DOHH2 (cell line): ENCODE measurements at regions not wholly inside any gene's neighbourhood (a gene's known extent, or its start where the extent isn't known, plus 50 kb on each side); places are given as distances from the start of the nearest gene placed in this dataset.

Experiments
- H3F3A ChIP-seq: fragments of 200-600 bp; sonication (generic), shearing (Covaris generic); 2 replicates; pipeline ENCODE4 v1.6.0; 2016; ENCODE audit warnings: antibody characterized with exemption, mild to moderate bottlenecking; ENCODE audit not compliant: control insufficient read depth, insufficient read depth
- H3K27ac ChIP-seq: fragments of 200-600 bp; sonication (generic); 2 replicates; pipeline ENCODE4 v1.5.1; 2014; ENCODE audit warnings: low read depth, mild to moderate bottlenecking, low read length, moderate library complexity
- H3K27me3 ChIP-seq: fragments of 200-600 bp; sonication (generic); 2 replicates; pipeline ENCODE4 v1.6.1; 2014; ENCODE audit warnings: mild to moderate bottlenecking, low read length, mixed read lengths; ENCODE audit not compliant: control insufficient read depth
- H3K36me3 ChIP-seq: fragments of 200-600 bp; sonication (generic); 2 replicates; pipeline ENCODE4 v1.6.1; 2014; ENCODE audit warnings: mild to moderate bottlenecking, low read length, moderate library complexity, mixed read lengths; ENCODE audit not compliant: control insufficient read depth
- H3K4me1 ChIP-seq: fragments of 200-600 bp; sonication (generic); 2 replicates; pipeline ENCODE4 v1.6.1; 2014; ENCODE audit warnings: mild to moderate bottlenecking, low read length, mixed read lengths; ENCODE audit not compliant: control insufficient read depth
- H3K4me2 ChIP-seq: fragments of 200-600 bp; sonication (generic); 2 replicates; pipeline ENCODE4 v1.6.0; 2014; ENCODE audit warnings: mild to moderate bottlenecking, low read length, moderate library complexity
- H3K4me3 ChIP-seq: fragments of 200-600 bp; sonication (generic); 2 replicates; pipeline ENCODE4 v1.5.1; 2014; ENCODE audit warnings: mild to moderate bottlenecking, low read length, mixed read lengths
- H3K79me2 ChIP-seq: fragments of 200-600 bp; sonication (generic); 2 replicates; pipeline ENCODE4 v1.6.1; 2014; ENCODE audit warnings: mild to moderate bottlenecking, low read length, mixed read lengths; ENCODE audit not compliant: control insufficient read depth
- H3K9me2 ChIP-seq: fragments of 200-600 bp; sonication (generic); replicated peaks from 2 replicates; pipeline ENCODE4 v1.6.1; 2014; ENCODE audit warnings: mild to moderate bottlenecking, low read length, mixed read lengths; ENCODE audit not compliant: control insufficient read depth
- H3K9me3 ChIP-seq: fragments of 200-600 bp; sonication (generic); 2 replicates; pipeline ENCODE4 v1.6.1; 2014; ENCODE audit warnings: antibody characterized with exemption, low read length, mixed read lengths; ENCODE audit not compliant: control insufficient read depth, insufficient read depth
- H4K20me1 ChIP-seq: fragments of 200-600 bp; sonication (generic); 2 replicates; pipeline ENCODE4 v1.6.0; 2014; ENCODE audit warnings: low read depth, mild to moderate bottlenecking, antibody characterized with exemption, low read length, moderate library complexity; ENCODE audit not compliant: control insufficient read depth, insufficient read depth
- EZH2phosphoT487 ChIP-seq: fragments of 200-600 bp; sonication (generic); IDR thresholded peaks from 2 replicates; pipeline ENCODE4 v1.6.1; 2017; ENCODE audit warnings: borderline replicate concordance, mild to moderate bottlenecking, antibody characterized with exemption, low read length, moderate library complexity, mixed read lengths
- TF ChIP-seq, protein P1 (sequence below): fragments of 200-600 bp; sonication (generic); IDR thresholded peaks from one replicate; pipeline ENCODE4 v1.5.1; 2014; ENCODE audit warnings: antibody characterized with exemption, mild to moderate bottlenecking, low read depth, low read length; ENCODE audit not compliant: poor library complexity, severe bottlenecking

GRCh38 chrX:43605351-43605750 is 50.7 kb upstream of the MAOA start:
- Histone ChIP-seq H3K36me3 (no peaks in the 10 kb centered on the region), H3K4me2 (no peak overlapping the region), H3K27me3 (no peaks in the 10 kb centered on the region), H3K9me3 (no peaks in the 10 kb centered on the region), H3K4me1 (no peaks in the 10 kb centered on the region), H3F3A (no peaks in the 10 kb centered on the region), H4K20me1 (no peaks in the 10 kb centered on the region), H3K9me2 (no peaks in the 10 kb centered on the region), H3K27ac (no peak overlapping the region), H3K4me3 (no peak overlapping the region), H3K79me2 (no peaks in the 10 kb centered on the region)
- TF ChIP-seq, protein P1, sequence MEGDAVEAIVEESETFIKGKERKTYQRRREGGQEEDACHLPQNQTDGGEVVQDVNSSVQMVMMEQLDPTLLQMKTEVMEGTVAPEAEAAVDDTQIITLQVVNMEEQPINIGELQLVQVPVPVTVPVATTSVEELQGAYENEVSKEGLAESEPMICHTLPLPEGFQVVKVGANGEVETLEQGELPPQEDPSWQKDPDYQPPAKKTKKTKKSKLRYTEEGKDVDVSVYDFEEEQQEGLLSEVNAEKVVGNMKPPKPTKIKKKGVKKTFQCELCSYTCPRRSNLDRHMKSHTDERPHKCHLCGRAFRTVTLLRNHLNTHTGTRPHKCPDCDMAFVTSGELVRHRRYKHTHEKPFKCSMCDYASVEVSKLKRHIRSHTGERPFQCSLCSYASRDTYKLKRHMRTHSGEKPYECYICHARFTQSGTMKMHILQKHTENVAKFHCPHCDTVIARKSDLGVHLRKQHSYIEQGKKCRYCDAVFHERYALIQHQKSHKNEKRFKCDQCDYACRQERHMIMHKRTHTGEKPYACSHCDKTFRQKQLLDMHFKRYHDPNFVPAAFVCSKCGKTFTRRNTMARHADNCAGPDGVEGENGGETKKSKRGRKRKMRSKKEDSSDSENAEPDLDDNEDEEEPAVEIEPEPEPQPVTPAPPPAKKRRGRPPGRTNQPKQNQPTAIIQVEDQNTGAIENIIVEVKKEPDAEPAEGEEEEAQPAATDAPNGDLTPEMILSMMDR: no peak
- TF ChIP-seq EZH2phosphoT487: no peak
